RWPE1 (cell line): ENCODE measurements at regions not wholly inside any gene's neighbourhood (a gene's known extent, or its start where the extent isn't known, plus 50 kb on each side); places are given as distances from the start of the nearest gene placed in this dataset.

Source experiments
- CTCF ChIA-PET: fragments of 350-600 bp; sonication (Branson Sonifier 250); formaldehyde crosslinking; extraction: SDS; loops from one replicate; lab custom pipeline; 2021; lab: Yijun Ruan, JAX
- POLR2A ChIA-PET: fragments of 400-600 bp; formaldehyde crosslinking; extraction: SDS; loops from one replicate; lab custom pipeline; 2020; ENCODE audit warnings: antibody characterized with exemption; ENCODE audit not compliant: low non-redundant PET; lab: Yijun Ruan, JAX
- DNase-seq: peaks from one replicate; pipeline ENCODE4 v3.0.0; 2012; ENCODE audit warnings: low spot score
- H3K27ac ChIP-seq: fragments of 450-650 bp; 2 replicates; pipeline ENCODE4 v1.5.1; 2017
- CTCF ChIP-seq: fragments of 450-650 bp; conservative IDR thresholded peaks from 2 replicates; pipeline ENCODE4 v1.5.1; 2017; ENCODE audit warnings: low read depth, mild to moderate bottlenecking

GRCh38 chr3:124588036-124588435 is 142.2 kb upstream of the UMPS start:
- no peak overlapping the region for H3K27ac ChIP-seq
- DNase-seq = no peak
- POLR2A ChIA-PET = no interaction called here
- TF ChIP-seq CTCF = no peak
- CTCF ChIA-PET = no interaction called here

- DNase-seq = no peak
- ChIA-PET CTCF (no interaction called here), POLR2A (no interaction called here)
- H3K27ac ChIP-seq = no peak overlapping the region
- no peak for TF ChIP-seq CTCF
Observed at GRCh38 chr3:124588794-124589193, 141.5 kb upstream of the UMPS start.

- H3K27ac ChIP-seq = no peak overlapping the region
- no peak for TF ChIP-seq CTCF
- DNase-seq = no peak
- ChIA-PET CTCF (interaction anchor here (0.7 to 1.0 kb wide), 2 partner anchors 97 to 122 kb away, joined by 3 read pairs; no protein-coding TSS in a partner anchor), POLR2A (no interaction called here)
Observed at GRCh38 chr3:124591699-124592098, 138.6 kb upstream of the UMPS start.

GRCh38 chr3:124592658-124593441 is 137.4 kb upstream of the UMPS start:
- POLR2A ChIA-PET = interaction anchor here (0.6 kb wide), 1 partner anchor 24 kb away, joined by 4 read pairs; no protein-coding TSS in a partner anchor
- CTCF ChIA-PET = no interaction called here

GRCh38 chr3:124593442-124593829 is 136.8 kb upstream of the UMPS start:
- ChIA-PET POLR2A (no interaction called here), CTCF (no interaction called here)
- DNase-seq = no peak
- H3K27ac ChIP-seq = no peak overlapping the region
- no peak for TF ChIP-seq CTCF

More at GRCh38 chr3:124592658-124593441, 137.4 kb upstream of the UMPS start:
- TF ChIP-seq CTCF = no peak
- H3K27ac ChIP-seq = no peak overlapping the region
- peak; percentile 74 for DNase-seq

- DNase-seq = no peak
- no peak for TF ChIP-seq CTCF
- ChIA-PET CTCF (interaction anchor here (0.6 kb wide), 1 partner anchor 313 kb away, joined by 3 read pairs; no protein-coding TSS in a partner anchor), POLR2A (no interaction called here)
- H3K27ac ChIP-seq = no peak overlapping the region
Observed at GRCh38 chr3:124594581-124594980, 135.7 kb upstream of the UMPS start.
